ENCODE measurements at regions not wholly inside any gene's neighbourhood (a gene's known extent, or its start where the extent isn't known, plus 50 kb on each side); places are given as distances from the start of the nearest gene placed in this dataset.

DNA sequence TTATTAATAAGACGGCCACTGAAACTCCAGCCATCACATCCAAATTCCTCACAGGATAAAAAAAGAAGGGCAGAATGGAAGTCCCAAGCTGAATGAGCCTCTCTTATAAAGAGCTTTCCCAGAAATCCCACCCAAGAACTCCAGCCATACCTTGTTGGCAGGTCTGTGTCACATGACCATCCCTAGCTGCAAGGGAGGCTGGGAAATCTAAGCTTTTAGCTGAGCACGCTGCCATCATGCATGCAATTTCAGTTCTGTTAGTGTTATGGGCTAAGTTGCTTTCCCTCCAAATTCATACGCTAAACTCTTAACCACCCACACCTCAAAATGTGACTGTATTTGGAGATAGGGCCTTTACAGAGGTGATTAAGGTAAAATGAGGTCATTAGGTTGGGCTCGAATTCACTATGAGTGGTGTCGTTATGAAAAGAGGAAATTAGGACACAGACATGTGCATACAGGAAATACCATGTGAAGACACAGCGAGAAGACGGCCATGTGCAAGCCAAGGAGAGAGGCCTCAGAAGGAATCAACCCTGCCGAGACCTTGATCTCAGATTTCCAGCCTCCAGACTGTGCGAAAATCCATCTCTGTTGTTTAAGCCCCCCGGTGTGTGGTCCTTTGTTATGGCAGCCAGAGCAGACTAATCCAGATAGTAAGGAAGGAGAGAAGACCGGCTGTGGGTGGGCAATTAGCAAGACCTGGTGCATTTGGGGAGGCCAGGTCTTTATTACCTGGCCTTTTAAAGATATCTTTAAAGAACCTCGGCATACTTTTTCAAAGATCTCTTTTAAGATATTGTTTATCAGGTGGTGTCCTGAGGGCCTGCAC, 317.6 kb downstream of the BCOR start:
- TF ChIP-seq, protein P1, sequence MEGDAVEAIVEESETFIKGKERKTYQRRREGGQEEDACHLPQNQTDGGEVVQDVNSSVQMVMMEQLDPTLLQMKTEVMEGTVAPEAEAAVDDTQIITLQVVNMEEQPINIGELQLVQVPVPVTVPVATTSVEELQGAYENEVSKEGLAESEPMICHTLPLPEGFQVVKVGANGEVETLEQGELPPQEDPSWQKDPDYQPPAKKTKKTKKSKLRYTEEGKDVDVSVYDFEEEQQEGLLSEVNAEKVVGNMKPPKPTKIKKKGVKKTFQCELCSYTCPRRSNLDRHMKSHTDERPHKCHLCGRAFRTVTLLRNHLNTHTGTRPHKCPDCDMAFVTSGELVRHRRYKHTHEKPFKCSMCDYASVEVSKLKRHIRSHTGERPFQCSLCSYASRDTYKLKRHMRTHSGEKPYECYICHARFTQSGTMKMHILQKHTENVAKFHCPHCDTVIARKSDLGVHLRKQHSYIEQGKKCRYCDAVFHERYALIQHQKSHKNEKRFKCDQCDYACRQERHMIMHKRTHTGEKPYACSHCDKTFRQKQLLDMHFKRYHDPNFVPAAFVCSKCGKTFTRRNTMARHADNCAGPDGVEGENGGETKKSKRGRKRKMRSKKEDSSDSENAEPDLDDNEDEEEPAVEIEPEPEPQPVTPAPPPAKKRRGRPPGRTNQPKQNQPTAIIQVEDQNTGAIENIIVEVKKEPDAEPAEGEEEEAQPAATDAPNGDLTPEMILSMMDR (IDR thresholded peaks at IDR 0.05) = no peak
- no peak for TF ChIP-seq POLR2A (IDR thresholded peaks at IDR 0.05)
